Neural progenitor cell (in vitro differentiated cells): ENCODE measurements at regions not wholly inside any gene's neighbourhood (a gene's known extent, or its start where the extent isn't known, plus 50 kb on each side); places are given as distances from the start of the nearest gene placed in this dataset.

ENCODE experiments used
- EZH2 ChIP-seq: fragments of 200-600 bp; sonication (generic); IDR thresholded peaks from 2 replicates; pipeline ENCODE4 v1.6.1; 2017; ENCODE audit warnings: antibody characterized with exemption, mild to moderate bottlenecking, moderate library complexity
- EZH2phosphoT487 ChIP-seq: fragments of 200-600 bp; sonication (generic); IDR thresholded peaks from 2 replicates; pipeline ENCODE4 v1.6.1; 2017; ENCODE audit warnings: antibody characterized with exemption
- TF ChIP-seq, protein P1 (sequence below): fragments of 200-600 bp; sonication (generic); IDR thresholded peaks from 2 replicates; pipeline ENCODE4 v1.5.1; 2017; ENCODE audit warnings: antibody characterized with exemption, mild to moderate bottlenecking

GRCh38 chr21:17915976-17916375 is 96.8 kb upstream of the C21orf91 start:
- TF ChIP-seq, protein P1, sequence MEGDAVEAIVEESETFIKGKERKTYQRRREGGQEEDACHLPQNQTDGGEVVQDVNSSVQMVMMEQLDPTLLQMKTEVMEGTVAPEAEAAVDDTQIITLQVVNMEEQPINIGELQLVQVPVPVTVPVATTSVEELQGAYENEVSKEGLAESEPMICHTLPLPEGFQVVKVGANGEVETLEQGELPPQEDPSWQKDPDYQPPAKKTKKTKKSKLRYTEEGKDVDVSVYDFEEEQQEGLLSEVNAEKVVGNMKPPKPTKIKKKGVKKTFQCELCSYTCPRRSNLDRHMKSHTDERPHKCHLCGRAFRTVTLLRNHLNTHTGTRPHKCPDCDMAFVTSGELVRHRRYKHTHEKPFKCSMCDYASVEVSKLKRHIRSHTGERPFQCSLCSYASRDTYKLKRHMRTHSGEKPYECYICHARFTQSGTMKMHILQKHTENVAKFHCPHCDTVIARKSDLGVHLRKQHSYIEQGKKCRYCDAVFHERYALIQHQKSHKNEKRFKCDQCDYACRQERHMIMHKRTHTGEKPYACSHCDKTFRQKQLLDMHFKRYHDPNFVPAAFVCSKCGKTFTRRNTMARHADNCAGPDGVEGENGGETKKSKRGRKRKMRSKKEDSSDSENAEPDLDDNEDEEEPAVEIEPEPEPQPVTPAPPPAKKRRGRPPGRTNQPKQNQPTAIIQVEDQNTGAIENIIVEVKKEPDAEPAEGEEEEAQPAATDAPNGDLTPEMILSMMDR, result no peak
- TF ChIP-seq EZH2 (no peak), EZH2phosphoT487 (no peak)
